Suppressor macrophage treated with lipopolysaccharide for 1 hour (primary cell): ENCODE measurements at regions not wholly inside any gene's neighbourhood (a gene's known extent, or its start where the extent isn't known, plus 50 kb on each side); places are given as distances from the start of the nearest gene placed in this dataset.

ENCODE experiments used
- DNase-seq, 3 donors: peaks; one replicate each; pipeline ENCODE4 v3.0.0-alpha.2; 2020 to 2022

- no peak for DNase-seq
Observed at GRCh38 chr1:164932580-164932979, 373.6 kb downstream of the PBX1 start.

GRCh38 chr1:164930833-164931232 is 371.8 kb downstream of the PBX1 start:
- no peak for DNase-seq

GRCh38 chr1:164930241-164930640 is 371.3 kb downstream of the PBX1 start:
- no peak for DNase-seq

- DNase-seq, result no peak
Observed at GRCh38 chr1:164928232-164928812, 369.3 kb downstream of the PBX1 start.

- DNase-seq, result no peak
Observed at GRCh38 chr1:164926107-164926506, 367.1 kb downstream of the PBX1 start.

- DNase-seq, result no peak
Observed at GRCh38 chr1:164922585-164922984, 363.6 kb downstream of the PBX1 start.

- no peak for DNase-seq
Observed at GRCh38 chr1:164921493-164921892, 362.5 kb downstream of the PBX1 start.

GRCh38 chr1:164918140-164918539 is 359.2 kb downstream of the PBX1 start:
- DNase-seq, result no peak

- DNase-seq, result no peak
Observed at GRCh38 chr1:164914208-164914607, 355.2 kb downstream of the PBX1 start.

- no peak for DNase-seq
Observed at GRCh38 chr1:164912290-164912689, 353.3 kb downstream of the PBX1 start.

GRCh38 chr1:164910671-164911070 is 351.7 kb downstream of the PBX1 start:
- DNase-seq, result no peak

GRCh38 chr1:164907666-164908065 is 348.7 kb downstream of the PBX1 start:
- DNase-seq, result no peak

- no peak for DNase-seq
Observed at GRCh38 chr1:164905869-164906268, 346.9 kb downstream of the PBX1 start.

- no peak for DNase-seq
Observed at GRCh38 chr1:164902491-164902890, 343.5 kb downstream of the PBX1 start.
